ENCODE measurements at regions not wholly inside any gene's neighbourhood (a gene's known extent, or its start where the extent isn't known, plus 50 kb on each side); places are given as distances from the start of the nearest gene placed in this dataset.

GRCh38 chr16:9479008-9479407, 387.6 kb downstream of the HAPSTR1 start:
- TF ChIP-seq CSDC2 (CRISPR knock-in tag; IDR thresholded peaks at IDR 0.05) (no peak), ESRRG (CRISPR knock-in tag; IDR thresholded peaks at IDR 0.05) (no peak), TSHZ2 (CRISPR knock-in tag; IDR thresholded peaks at IDR 0.05) (no peak), SNAI2 (CRISPR knock-in tag; IDR thresholded peaks at IDR 0.05) (no peak), CREB5 (CRISPR knock-in tag; IDR thresholded peaks at IDR 0.05; ENCODE audit: low read depth) (no peak), ZNF70 (CRISPR knock-in tag; IDR thresholded peaks at IDR 0.05) (no peak), PATZ1 (CRISPR knock-in tag; IDR thresholded peaks at IDR 0.05; ENCODE audit: borderline replicate concordance) (no peak), ZC3H10 (CRISPR knock-in tag; IDR thresholded peaks at IDR 0.05) (no peak)

All from SK-N-SH treated with all-trans-retinoic acid at 6 μM for 48 hours (cell line).